Keratinocyte (primary cell): ENCODE measurements at regions not wholly inside any gene's neighbourhood (a gene's known extent, or its start where the extent isn't known, plus 50 kb on each side); places are given as distances from the start of the nearest gene placed in this dataset.

Source experiments
- CTCF ChIP-seq, 3 experiments: IDR thresholded peaks in 1 of 3; conservative IDR thresholded peaks in 1 of 3; optimal IDR thresholded peaks in 1 of 3; 2 replicates in 2 of 3; 3 replicates in 1 of 3; pipeline versions ENCODE3 to v1.5.1; 2011; ENCODE audit warnings: low read length in 3 of 3, mild to moderate bottlenecking in 3 of 3, moderate library complexity in 2 of 3, control low read depth in 1 of 3, inconsistent platforms in 1 of 3; ENCODE audit not compliant: insufficient read depth in 2 of 3; ENCODE audit errors: extremely low read depth in 1 of 3
- EZH2 ChIP-seq: IDR thresholded peaks from one replicate; pipeline ENCODE4 v1.6.1; 2012; ENCODE audit warnings: inconsistent platforms, mild to moderate bottlenecking, low read length, moderate library complexity

- TF ChIP-seq CTCF (optimal IDR thresholded peaks at IDR 0.05 in 1 of 3, IDR thresholded peaks at IDR 0.05 in 1 of 3, conservative IDR thresholded peaks at IDR 0.05 in 1 of 3; ENCODE audit: extremely low read depth in 1 of 3, insufficient read depth in 2 of 3, low read length in 3 of 3) (no peak), EZH2 (no peak)
Measured at GRCh38 chr11:87398931-87399330, 361.2 kb downstream of the TMEM135 start.
